IMR-90 (cell line): ENCODE measurements at regions not wholly inside any gene's neighbourhood (a gene's known extent, or its start where the extent isn't known, plus 50 kb on each side); places are given as distances from the start of the nearest gene placed in this dataset.
A peak's percentile ranks its signal among the peaks of the same experiment; 100 is the strongest.

Source experiments
- ATAC-seq: fragments of 200-7000 bp; cut with Tn5 transposase; 2 replicates; pipeline ENCODE4 v1.9.1; 2020; ENCODE audit warnings: low read depth, mild to moderate bottlenecking, moderate library complexity
- BruUV-seq: library from RNA; stranded (reverse); fragments of 400-500 nt; replicated peaks from 2 replicates; lab custom pipeline; 2021; lab: Mats Ljungman, UMichigan
- CTCF ChIA-PET: fragments of 300-600 bp; formaldehyde crosslinking; extraction: SDS; loops from one replicate; lab custom pipeline; 2021; ENCODE audit warnings: antibody characterized with exemption; lab: Yijun Ruan, JAX
- POLR2A ChIA-PET: fragments of 300-600 bp; sonication (Branson Sonifier 250); formaldehyde crosslinking; loops from one replicate; lab custom pipeline; 2022; ENCODE audit warnings: antibody characterized with exemption; ENCODE audit not compliant: unreplicated experiment; lab: Charles Lee
- DNase-seq: peaks from one replicate; pipeline ENCODE4 v3.0.0; 2013
- H2AFZ ChIP-seq: replicated peaks from 2 replicates; pipeline ENCODE3; 2013; ENCODE audit warnings: low read length, mild to moderate bottlenecking; ENCODE audit not compliant: poor library complexity
- H2AK5ac ChIP-seq: 2 replicates; pipeline ENCODE4 v1.6.1; 2013; ENCODE audit warnings: low read depth, low read length, inconsistent platforms
- H2AK9ac ChIP-seq: replicated peaks from 2 replicates; pipeline ENCODE3; 2013; ENCODE audit warnings: mild to moderate bottlenecking, low read depth, low read length, moderate library complexity; ENCODE audit not compliant: poor library complexity
- H2BK120ac ChIP-seq: 2 replicates; pipeline ENCODE4 v1.6.1; 2013; ENCODE audit warnings: low read depth, low read length, inconsistent platforms
- H2BK15ac ChIP-seq: 3 replicates; pipeline ENCODE4 v1.6.1; 2013; ENCODE audit warnings: low read depth, low read length, inconsistent platforms
- H2BK20ac ChIP-seq: 2 replicates; pipeline ENCODE4 v1.6.1; 2013; ENCODE audit warnings: low read depth, mild to moderate bottlenecking, inconsistent platforms, low read length, moderate library complexity
- H2BK5ac ChIP-seq: 2 replicates; pipeline ENCODE4 v1.6.1; 2013; ENCODE audit warnings: mild to moderate bottlenecking, low read depth, low read length, inconsistent platforms; ENCODE audit not compliant: poor library complexity, severe bottlenecking
- H3K14ac ChIP-seq: replicated peaks from 2 replicates; pipeline ENCODE4 v1.6.1; 2013; ENCODE audit warnings: low read depth, low read length, inconsistent platforms
- H3K18ac ChIP-seq: 2 replicates; pipeline ENCODE4 v1.6.1; 2013; ENCODE audit warnings: low read depth, low read length, control low read depth
- H3K23ac ChIP-seq: 2 replicates; pipeline ENCODE4 v1.6.1; 2013; ENCODE audit warnings: low read depth, low read length, inconsistent platforms
- H3K27ac ChIP-seq: 2 replicates; pipeline ENCODE4 v1.5.1; 2013; ENCODE audit warnings: mild to moderate bottlenecking, control low read depth, low read length; ENCODE audit not compliant: insufficient read depth
- H3K27me3 ChIP-seq: 2 replicates; pipeline ENCODE4 v1.6.1; 2013; ENCODE audit warnings: low read length; ENCODE audit not compliant: control insufficient read depth, insufficient read depth
- H3K36me3 ChIP-seq: 2 replicates; pipeline ENCODE4 v1.6.1; 2013; ENCODE audit warnings: low read length, mixed read lengths; ENCODE audit not compliant: control insufficient read depth, insufficient read depth
- H3K4ac ChIP-seq: 2 replicates; pipeline ENCODE4 v1.6.1; 2013; ENCODE audit warnings: low read depth, low read length, inconsistent platforms
- H3K4me1 ChIP-seq: 2 replicates; pipeline ENCODE4 v1.6.1; 2013; ENCODE audit warnings: low read length, mixed read lengths; ENCODE audit not compliant: control insufficient read depth, insufficient read depth
- H3K4me2 ChIP-seq: 2 replicates; pipeline ENCODE4 v1.6.1; 2013; ENCODE audit warnings: low read depth, mild to moderate bottlenecking, control low read depth, low read length, moderate library complexity
- H3K4me3 ChIP-seq: 2 replicates; pipeline ENCODE4 v1.5.1; 2013; ENCODE audit warnings: low read depth, mild to moderate bottlenecking, control low read depth, low read length, moderate library complexity; ENCODE audit not compliant: insufficient read depth
- H3K56ac ChIP-seq: 2 replicates; pipeline ENCODE4 v1.6.1; 2013; ENCODE audit warnings: low read length, inconsistent platforms; ENCODE audit not compliant: insufficient read depth; ENCODE audit errors: extremely low read depth
- H3K79me1 ChIP-seq, 2 experiments: 2 replicates each; pipeline ENCODE4 v1.6.1; 2013; ENCODE audit warnings: low read length in 2 of 2, inconsistent platforms in 1 of 2, low read depth in 1 of 2
- H3K9ac ChIP-seq: 2 replicates; pipeline ENCODE4 v1.6.1; 2013; ENCODE audit warnings: low read depth, low read length, control low read depth
- H3K9me1 ChIP-seq: 2 replicates; pipeline ENCODE4 v1.6.1; 2013; ENCODE audit warnings: low read length, inconsistent platforms; ENCODE audit not compliant: insufficient read depth
- H3K9me3 ChIP-seq: 2 replicates; pipeline ENCODE4 v1.6.1; 2013; ENCODE audit warnings: low read length; ENCODE audit not compliant: control insufficient read depth, insufficient read depth
- H4K20me1 ChIP-seq: 2 replicates; pipeline ENCODE4 v1.6.1; 2013; ENCODE audit warnings: low read length, inconsistent platforms; ENCODE audit not compliant: insufficient read depth
- H4K5ac ChIP-seq: 2 replicates; pipeline ENCODE4 v1.6.1; 2013; ENCODE audit warnings: mild to moderate bottlenecking, low read depth, low read length, control low read depth
- H4K8ac ChIP-seq, 2 experiments: 2 replicates each; pipeline ENCODE4 v1.6.1; 2013; ENCODE audit warnings: low read depth in 2 of 2, low read length in 2 of 2, control low read depth in 1 of 2, inconsistent platforms in 1 of 2
- H4K91ac ChIP-seq: 2 replicates; pipeline ENCODE4 v1.6.1; 2013; ENCODE audit warnings: low read depth, low read length, inconsistent platforms; ENCODE audit not compliant: insufficient read depth
- BHLHE40 ChIP-seq: fragments of 150-350 bp; IDR thresholded peaks from 2 replicates; pipeline ENCODE4 v1.6.1; 2016; ENCODE audit warnings: mild to moderate bottlenecking, low read depth, low read length
- CEBPB ChIP-seq: IDR thresholded peaks from 2 replicates; pipeline ENCODE4 v1.6.1; 2012; ENCODE audit warnings: low read depth, low read length, improper control_type of control experiment
- FOS ChIP-seq: fragments of 150-350 bp; IDR thresholded peaks from 2 replicates; pipeline ENCODE4 v1.6.1; 2016; ENCODE audit warnings: low read depth, low read length
- RFX5 ChIP-seq: IDR thresholded peaks from 2 replicates; pipeline ENCODE4 v1.8.0; 2012; ENCODE audit warnings: low read depth, mild to moderate bottlenecking, low read length, moderate library complexity
- WGBS, 2 experiments: methylation state at CpG; one replicate each; pipeline versions ENCODE4 v1.1.5 to v1.1.7; 2013; ENCODE audit warnings: missing lambda C conversion rate in 2 of 2; ENCODE audit not compliant: insufficient read length in 1 of 2; ENCODE audit errors: extremely low coverage in 2 of 2; 5-methylcytosine and 5-hydroxymethylcytosine counted together
- dilution Hi-C: fragments of 300-500 bp; cut with HindIII; formaldehyde crosslinking; loops from one replicate; pipeline ENCODE4 v1.14.3; 2018; ENCODE audit warnings: low sequenced_read_pairs; ENCODE audit not compliant: unreplicated experiment
- in situ Hi-C: fragments of 300-500 bp; cut with MboI; formaldehyde crosslinking; loops from 3 replicates; pipeline ENCODE4 v1.14.3; 2019; ENCODE audit warnings: low sequenced_read_pairs, inconsistent platforms, mixed read lengths
- intact Hi-C: fragments of 100-400 bp; cut with micrococcal nuclease; formaldehyde crosslinking; loops from 2 replicates; pipeline ENCODE4 v1.10.0; 2022

DNA sequence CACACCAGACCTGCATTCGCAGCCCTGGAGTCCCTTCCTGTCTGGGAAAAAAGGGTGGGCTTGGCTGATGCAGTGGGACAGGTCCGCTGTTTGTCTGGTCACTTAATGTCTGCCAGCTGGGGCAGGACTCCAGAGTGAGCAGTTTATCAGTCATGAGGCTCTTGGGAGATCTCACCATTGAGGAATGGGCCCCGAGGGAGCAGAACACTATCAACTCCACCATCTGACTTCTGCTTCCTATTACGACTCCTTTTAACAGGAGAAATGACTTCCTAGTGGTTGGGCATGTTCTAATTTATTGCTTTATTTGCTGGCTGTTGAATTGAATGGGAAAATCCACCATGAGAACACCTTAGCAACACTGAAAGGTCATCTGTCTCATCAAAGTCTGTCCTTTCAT is 182.5 kb upstream of the RASSF8 start:
- Histone ChIP-seq H3K56ac (no peak overlapping the region), H3K18ac (peak overlapping the region; percentile 1; the same call in 1 of the 2 replicates), H4K8ac (no peak overlapping the region), H3K14ac (no peak overlapping the region), H3K4me1 (no peaks in the 10 kb centered on the region), H3K4me2 (no peak overlapping the region), H2BK5ac (no peak overlapping the region), H3K4me3 (no peak overlapping the region), H2BK20ac (no peak overlapping the region), H3K79me1 (no peaks in the 10 kb centered on the region), H4K20me1 (no peaks in the 10 kb centered on the region), H3K9me3 (no peaks in the 10 kb centered on the region), H2AK5ac (no peak overlapping the region; the same call in 1 of the 2 replicates), H3K27me3 (no peaks in the 10 kb centered on the region), H3K9me1 (peaks cover 3% of the 10 kb centered on the region; the same call in 1 of the 2 replicates), H4K5ac (no peak overlapping the region), H3K4ac (no peak overlapping the region), H2AK9ac (no peak overlapping the region), H3K23ac (no peak overlapping the region), H2BK120ac (no peak overlapping the region), H2BK15ac (no peak overlapping the region), H3K9ac (no peak overlapping the region), H3K36me3 (no peaks in the 10 kb centered on the region), H3K27ac (no peak overlapping the region), H4K91ac (no peak overlapping the region), H2AFZ (no peak overlapping the region)
- BruUV-seq: no TSS peak
- dilution Hi-C loops: no loop called here
- ChIA-PET CTCF (no interaction called here), POLR2A (no interaction called here)
- in situ Hi-C loops: no loop called here
- TF ChIP-seq FOS (no peak), RFX5 (no peak), CEBPB (no peak), BHLHE40 (no peak)
- DNase-seq (peak; percentile 31), ATAC-seq (no peak)
- intact Hi-C loops: no loop called here
- no CpG with 5 or more reads among the region's 4 CpGs for WGBS, 2 experiments
